GM12873 (cell line): ENCODE measurements at regions not wholly inside any gene's neighbourhood (a gene's known extent, or its start where the extent isn't known, plus 50 kb on each side); places are given as distances from the start of the nearest gene placed in this dataset.

Experiments
- TF ChIP-seq, protein P1 (sequence below): IDR thresholded peaks from 2 replicates; pipeline ENCODE4 v1.5.1; 2012; ENCODE audit warnings: low read depth, mild to moderate bottlenecking, moderate library complexity, low read length, control low read depth; ENCODE audit not compliant: insufficient read depth; ENCODE audit errors: missing control alignments

DNA sequence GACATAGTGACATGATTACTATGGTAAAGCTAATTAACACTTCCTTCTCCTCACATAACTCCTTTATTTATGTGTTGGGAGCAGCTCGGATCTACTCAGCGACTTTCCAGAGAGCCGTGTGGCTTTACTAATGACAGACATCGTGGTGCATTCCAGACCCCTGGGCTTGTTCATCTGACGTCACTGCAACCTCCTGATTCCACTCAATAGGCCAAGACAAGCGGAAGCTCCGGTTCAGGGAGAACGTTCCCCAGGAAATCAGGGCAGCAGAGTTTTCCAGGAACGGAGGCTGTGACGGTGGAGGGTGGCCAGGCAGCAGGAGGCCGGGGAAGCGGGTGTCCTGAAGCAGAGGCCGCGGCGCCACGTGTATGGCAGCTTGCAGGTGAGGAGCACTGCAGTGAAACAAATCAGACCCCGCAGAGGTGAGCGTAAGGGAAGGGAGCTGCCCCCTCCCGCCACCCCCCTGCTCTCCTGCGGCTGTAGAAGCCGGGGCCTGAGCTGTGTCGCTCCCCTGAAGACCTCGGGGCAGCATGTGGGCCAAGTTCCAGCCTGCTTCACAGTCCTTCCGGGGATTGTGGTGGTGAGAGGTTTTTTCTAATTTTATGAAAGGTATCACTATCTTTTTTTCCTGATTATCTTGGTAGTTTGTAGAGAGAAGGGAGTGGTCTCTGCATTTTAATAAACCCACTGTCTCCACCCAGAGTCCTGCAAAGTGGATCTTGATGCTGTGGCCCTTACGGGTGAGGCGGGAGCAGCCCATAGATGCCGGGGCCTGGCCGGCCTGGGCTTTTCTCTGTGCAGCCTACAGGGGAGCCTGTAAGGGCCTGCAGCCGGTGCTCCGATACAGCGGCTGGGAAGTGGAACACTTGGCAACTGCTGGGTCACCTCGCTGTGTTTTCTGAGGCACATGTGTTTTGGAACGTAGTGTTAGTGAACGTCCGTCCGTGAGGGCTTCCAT lies 220.4 kb upstream of the IRX4 start:
- TF ChIP-seq, protein P1, sequence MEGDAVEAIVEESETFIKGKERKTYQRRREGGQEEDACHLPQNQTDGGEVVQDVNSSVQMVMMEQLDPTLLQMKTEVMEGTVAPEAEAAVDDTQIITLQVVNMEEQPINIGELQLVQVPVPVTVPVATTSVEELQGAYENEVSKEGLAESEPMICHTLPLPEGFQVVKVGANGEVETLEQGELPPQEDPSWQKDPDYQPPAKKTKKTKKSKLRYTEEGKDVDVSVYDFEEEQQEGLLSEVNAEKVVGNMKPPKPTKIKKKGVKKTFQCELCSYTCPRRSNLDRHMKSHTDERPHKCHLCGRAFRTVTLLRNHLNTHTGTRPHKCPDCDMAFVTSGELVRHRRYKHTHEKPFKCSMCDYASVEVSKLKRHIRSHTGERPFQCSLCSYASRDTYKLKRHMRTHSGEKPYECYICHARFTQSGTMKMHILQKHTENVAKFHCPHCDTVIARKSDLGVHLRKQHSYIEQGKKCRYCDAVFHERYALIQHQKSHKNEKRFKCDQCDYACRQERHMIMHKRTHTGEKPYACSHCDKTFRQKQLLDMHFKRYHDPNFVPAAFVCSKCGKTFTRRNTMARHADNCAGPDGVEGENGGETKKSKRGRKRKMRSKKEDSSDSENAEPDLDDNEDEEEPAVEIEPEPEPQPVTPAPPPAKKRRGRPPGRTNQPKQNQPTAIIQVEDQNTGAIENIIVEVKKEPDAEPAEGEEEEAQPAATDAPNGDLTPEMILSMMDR, result no peak

DNA sequence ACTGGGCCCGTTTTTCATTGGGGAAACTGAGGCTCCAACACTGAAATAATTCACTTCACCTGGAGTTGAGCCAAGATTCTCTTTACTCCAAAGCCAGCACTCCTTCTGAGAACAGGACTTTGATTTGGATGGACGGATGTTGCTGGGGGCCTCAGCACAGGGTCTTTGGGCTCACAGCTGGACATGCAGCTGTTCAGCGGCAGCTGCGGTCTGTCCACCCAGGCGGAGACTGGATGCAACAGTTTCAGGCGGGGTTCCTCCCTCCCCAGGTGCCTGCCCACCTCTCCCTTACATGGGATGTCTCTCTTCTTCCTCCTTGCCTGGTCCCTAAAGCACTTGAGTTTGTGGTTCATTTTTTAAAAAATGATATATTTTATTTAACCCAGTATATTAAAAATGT lies 219.0 kb upstream of the IRX4 start:
- TF ChIP-seq, protein P1, result no peak

DNA sequence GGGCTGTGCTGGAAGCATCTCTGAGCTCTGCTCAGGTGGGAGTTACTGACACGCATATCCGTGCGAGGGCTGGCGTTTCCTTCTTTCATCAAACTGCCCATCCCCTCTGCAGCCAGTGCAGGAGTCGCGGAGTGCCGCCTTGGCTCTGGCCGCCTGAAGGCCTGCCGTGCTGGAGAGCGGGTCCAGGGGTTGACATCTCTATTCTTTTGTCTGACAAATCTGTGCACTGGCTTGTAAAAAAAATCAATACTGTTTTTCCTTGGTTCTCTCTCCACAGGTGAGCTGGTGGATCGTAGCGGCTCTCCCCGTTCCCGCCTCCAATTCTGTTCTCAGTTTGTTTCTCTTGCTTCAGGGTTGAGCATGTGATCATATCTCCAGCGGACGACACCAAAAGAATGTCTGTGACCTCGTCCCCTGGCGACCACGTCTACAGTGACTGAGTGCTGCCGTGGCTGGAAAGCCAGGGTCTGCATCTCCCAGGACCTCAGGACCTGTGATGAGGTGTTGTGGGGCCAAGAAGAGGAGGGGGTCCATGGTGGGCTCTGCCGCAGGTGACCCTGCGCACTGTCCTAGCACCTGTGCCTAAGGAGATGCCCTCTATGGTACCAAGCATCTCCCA lies 214.3 kb upstream of the IRX4 start:
- TF ChIP-seq, protein P1, result no peak

DNA sequence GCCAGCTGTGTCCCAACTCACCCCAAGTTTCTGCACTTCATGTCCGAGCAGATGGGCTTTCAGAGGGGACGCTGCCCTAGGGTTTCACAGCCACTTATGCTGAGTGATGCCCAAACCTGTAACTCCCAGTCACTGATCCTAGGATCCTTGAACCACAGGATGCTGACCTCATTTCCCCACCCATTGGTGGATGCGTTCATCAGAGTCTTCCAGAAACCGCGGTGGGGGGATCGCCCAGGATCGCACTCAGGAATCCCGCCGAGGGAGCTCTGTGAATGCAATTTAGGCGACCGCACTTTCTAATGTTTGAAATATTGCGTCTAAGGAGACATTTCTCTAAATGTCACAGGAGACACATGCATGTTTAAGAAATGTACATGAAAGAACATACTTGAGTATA lies 212.3 kb upstream of the IRX4 start:
- TF ChIP-seq, protein P1, result no peak

DNA sequence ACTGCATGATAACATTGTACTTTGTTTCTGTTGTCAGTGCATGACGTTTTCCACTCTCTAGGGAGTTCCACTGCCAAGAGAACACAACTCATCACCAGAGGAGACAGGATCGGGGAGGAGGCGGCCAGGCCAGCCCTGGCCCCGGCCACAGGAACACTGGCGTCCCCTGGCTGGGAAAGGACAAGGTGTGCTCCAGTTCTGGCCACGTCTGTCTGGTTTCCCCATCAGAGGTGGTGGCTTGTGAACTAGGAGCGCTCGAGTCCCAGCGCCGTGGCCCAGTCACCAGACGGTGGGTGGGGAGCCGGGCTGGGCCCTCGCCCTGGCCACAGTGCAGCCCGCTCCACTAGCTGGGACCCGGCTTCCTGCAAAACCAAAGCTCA lies 211.9 kb upstream of the IRX4 start:
- TF ChIP-seq, protein P1, result no peak

DNA sequence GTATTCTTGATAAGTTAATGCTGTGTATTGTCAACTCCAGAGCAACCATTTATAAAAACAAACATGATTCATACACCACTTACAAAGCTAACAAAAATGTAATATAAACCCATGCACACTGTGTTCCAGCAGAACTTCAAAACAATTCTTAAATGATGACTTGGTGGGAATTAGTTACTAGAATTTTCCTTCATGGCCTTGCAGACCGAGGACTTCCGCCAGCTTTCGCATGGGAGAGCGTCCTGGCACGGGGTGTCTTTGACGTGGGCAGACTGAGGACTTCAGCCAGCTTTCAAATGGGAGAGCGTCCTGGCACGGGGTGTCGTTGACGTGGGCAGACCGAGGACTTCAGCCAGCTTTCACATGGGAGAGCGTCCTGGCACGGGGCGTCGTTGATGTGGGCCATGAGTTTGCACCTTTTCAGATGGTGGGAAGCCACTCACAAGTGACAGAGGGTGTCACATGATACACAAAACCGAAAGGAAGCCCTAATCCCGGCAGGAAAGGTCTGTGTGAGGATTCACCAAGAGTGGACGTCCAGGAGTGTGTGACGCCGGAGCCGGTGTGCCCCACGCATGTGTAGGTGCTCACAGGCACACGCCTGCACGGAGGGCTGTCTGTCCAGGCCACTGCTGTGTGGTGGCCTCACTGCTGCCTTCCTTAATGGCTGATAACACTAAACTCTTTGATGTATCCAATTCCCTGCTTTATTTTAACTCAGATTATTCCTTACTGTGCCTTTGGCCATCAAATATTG lies 211.3 kb upstream of the IRX4 start:
- TF ChIP-seq, protein P1, result no peak

DNA sequence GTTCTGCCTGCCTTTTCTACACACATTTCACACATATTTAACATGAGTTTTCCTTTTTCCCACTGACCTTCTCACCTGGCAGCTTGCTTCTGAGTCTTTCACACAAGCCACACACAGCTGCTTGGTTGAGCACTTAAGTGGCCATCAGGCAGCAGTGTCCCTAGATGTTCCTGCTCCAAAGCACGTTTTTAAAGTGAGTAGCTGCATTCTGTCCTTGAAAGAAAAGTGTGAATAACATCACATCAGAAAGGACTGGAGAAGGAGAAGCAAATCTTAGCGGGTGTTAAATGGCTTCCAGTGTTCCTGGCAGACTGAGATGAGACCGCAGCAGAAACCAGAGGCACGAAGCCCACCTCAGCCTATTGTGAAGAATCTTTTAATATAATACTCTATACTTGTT lies 209.2 kb upstream of the IRX4 start:
- TF ChIP-seq, protein P1, result no peak
